Endothelial cell of umbilical vein (primary cell): ENCODE measurements at regions not wholly inside any gene's neighbourhood (a gene's known extent, or its start where the extent isn't known, plus 50 kb on each side); places are given as distances from the start of the nearest gene placed in this dataset.

Experiments
- EZH2 ChIP-seq: IDR thresholded peaks from 2 replicates; pipeline ENCODE4 v1.6.1; 2012; ENCODE audit warnings: borderline replicate concordance, low read depth, mild to moderate bottlenecking, moderate library complexity, low read length, inconsistent platforms; ENCODE audit not compliant: severe bottlenecking
- TF ChIP-seq, protein P1 (sequence below), 2 donors: IDR thresholded peaks; 1 replicate in 1 of 2; 2 replicates in 1 of 2; pipeline ENCODE4 v1.5.1; 2011; ENCODE audit warnings: low read length in 2 of 2, mild to moderate bottlenecking in 2 of 2, moderate library complexity in 2 of 2, control low read depth in 1 of 2, inconsistent platforms in 1 of 2, low read depth in 1 of 2; ENCODE audit not compliant: insufficient read depth in 1 of 2; ENCODE audit errors: extremely low read depth in 1 of 2

GRCh38 chr9:99523838-99524237, 297.8 kb upstream of the NR4A3 start:
- TF ChIP-seq, protein P1, sequence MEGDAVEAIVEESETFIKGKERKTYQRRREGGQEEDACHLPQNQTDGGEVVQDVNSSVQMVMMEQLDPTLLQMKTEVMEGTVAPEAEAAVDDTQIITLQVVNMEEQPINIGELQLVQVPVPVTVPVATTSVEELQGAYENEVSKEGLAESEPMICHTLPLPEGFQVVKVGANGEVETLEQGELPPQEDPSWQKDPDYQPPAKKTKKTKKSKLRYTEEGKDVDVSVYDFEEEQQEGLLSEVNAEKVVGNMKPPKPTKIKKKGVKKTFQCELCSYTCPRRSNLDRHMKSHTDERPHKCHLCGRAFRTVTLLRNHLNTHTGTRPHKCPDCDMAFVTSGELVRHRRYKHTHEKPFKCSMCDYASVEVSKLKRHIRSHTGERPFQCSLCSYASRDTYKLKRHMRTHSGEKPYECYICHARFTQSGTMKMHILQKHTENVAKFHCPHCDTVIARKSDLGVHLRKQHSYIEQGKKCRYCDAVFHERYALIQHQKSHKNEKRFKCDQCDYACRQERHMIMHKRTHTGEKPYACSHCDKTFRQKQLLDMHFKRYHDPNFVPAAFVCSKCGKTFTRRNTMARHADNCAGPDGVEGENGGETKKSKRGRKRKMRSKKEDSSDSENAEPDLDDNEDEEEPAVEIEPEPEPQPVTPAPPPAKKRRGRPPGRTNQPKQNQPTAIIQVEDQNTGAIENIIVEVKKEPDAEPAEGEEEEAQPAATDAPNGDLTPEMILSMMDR (IDR thresholded peaks at IDR 0.05; ENCODE audit: extremely low read depth in 1 of 2, insufficient read depth in 1 of 2, low read depth in 1 of 2, low read length in 2 of 2) = no peak
- no peak for TF ChIP-seq EZH2
